H9 (cell line): ENCODE measurements at regions not wholly inside any gene's neighbourhood (a gene's known extent, or its start where the extent isn't known, plus 50 kb on each side); places are given as distances from the start of the nearest gene placed in this dataset.

ENCODE experiments used
- DNase-seq: peaks from one replicate; pipeline ENCODE4 v3.0.0-alpha.2; 2017
- H2AFZ ChIP-seq: one replicate; pipeline ENCODE4 v1.6.1; 2013; ENCODE audit warnings: mild to moderate bottlenecking, low read length, control low read depth, moderate library complexity
- H2AK5ac ChIP-seq: 2 replicates; pipeline ENCODE4 v1.6.1; 2013; ENCODE audit warnings: low read length, control low read depth, mixed read lengths; ENCODE audit not compliant: insufficient read length
- H2BK120ac ChIP-seq: one replicate; pipeline ENCODE4 v1.6.1; 2013; ENCODE audit warnings: low read depth, mild to moderate bottlenecking, low read length, control low read depth, inconsistent platforms; ENCODE audit not compliant: poor library complexity, severe bottlenecking
- H2BK12ac ChIP-seq: 2 replicates; pipeline ENCODE4 v1.6.1; 2013; ENCODE audit warnings: low read length, control low read depth, mixed read lengths, low read depth; ENCODE audit not compliant: insufficient read length
- H2BK15ac ChIP-seq: 2 replicates; pipeline ENCODE4 v1.6.1; 2013; ENCODE audit warnings: low read depth, low read length, control low read depth
- H2BK20ac ChIP-seq: one replicate; pipeline ENCODE4 v1.6.1; 2013; ENCODE audit warnings: low read depth, mild to moderate bottlenecking, low read length, control low read depth, inconsistent platforms; ENCODE audit not compliant: poor library complexity, severe bottlenecking
- H2BK5ac ChIP-seq: 2 replicates; pipeline ENCODE4 v1.6.1; 2013; ENCODE audit warnings: low read length, control low read depth, mixed read lengths; ENCODE audit not compliant: insufficient read length
- H3K14ac ChIP-seq: 2 replicates; pipeline ENCODE4 v1.6.1; 2013; ENCODE audit warnings: low read length, control low read depth; ENCODE audit not compliant: insufficient read depth
- H3K18ac ChIP-seq: 2 replicates; pipeline ENCODE4 v1.6.1; 2013; ENCODE audit warnings: low read depth, mild to moderate bottlenecking, mixed read lengths, low read length, control low read depth; ENCODE audit not compliant: insufficient read length
- H3K23ac ChIP-seq: 2 replicates; pipeline ENCODE4 v1.6.1; 2013; ENCODE audit warnings: low read length, control low read depth, mixed read lengths, low read depth; ENCODE audit not compliant: insufficient read length
- H3K23me2 ChIP-seq: 2 replicates; pipeline ENCODE4 v1.6.1; 2013; ENCODE audit warnings: low read depth, mild to moderate bottlenecking, mixed read lengths, low read length, control low read depth; ENCODE audit not compliant: insufficient read length, poor library complexity, severe bottlenecking
- H3K27ac ChIP-seq: 2 replicates; pipeline ENCODE4 v1.5.1; 2013; ENCODE audit warnings: low read length, control low read depth, mixed read lengths, low read depth; ENCODE audit not compliant: insufficient read length
- H3K27me3 ChIP-seq: 2 replicates; pipeline ENCODE4 v1.6.1; 2013; ENCODE audit warnings: low read length, control low read depth, inconsistent platforms; ENCODE audit not compliant: insufficient read depth
- H3K4ac ChIP-seq: 2 replicates; pipeline ENCODE4 v1.6.1; 2013; ENCODE audit warnings: low read depth, mild to moderate bottlenecking, control low read depth, inconsistent platforms, low read length, moderate library complexity
- H3K4me1 ChIP-seq: 2 replicates; pipeline ENCODE4 v1.6.1; 2013; ENCODE audit warnings: low read length, control low read depth, inconsistent platforms; ENCODE audit not compliant: insufficient read depth
- H3K4me2 ChIP-seq: 2 replicates; pipeline ENCODE4 v1.6.1; 2013; ENCODE audit warnings: low read length, control low read depth, mixed read lengths; ENCODE audit not compliant: insufficient read length, insufficient read depth
- H3K56ac ChIP-seq: 2 replicates; pipeline ENCODE4 v1.6.1; 2013; ENCODE audit warnings: low read depth, mild to moderate bottlenecking, mixed read lengths, low read length, control low read depth; ENCODE audit not compliant: insufficient read length
- H3K79me1 ChIP-seq: 2 replicates; pipeline ENCODE4 v1.6.1; 2013; ENCODE audit warnings: low read depth, mild to moderate bottlenecking, moderate library complexity, low read length, control low read depth, inconsistent platforms; ENCODE audit not compliant: insufficient read depth, poor library complexity, severe bottlenecking
- H3K79me2 ChIP-seq: 2 replicates; pipeline ENCODE4 v1.6.1; 2013; ENCODE audit warnings: low read length, control low read depth, inconsistent platforms; ENCODE audit not compliant: insufficient read depth
- H3K9ac ChIP-seq: 2 replicates; pipeline ENCODE4 v1.6.1; 2013; ENCODE audit warnings: low read length, control low read depth, mixed read lengths; ENCODE audit not compliant: insufficient read length; ENCODE audit errors: extremely low read depth
- H3K9me3 ChIP-seq: one replicate; pipeline ENCODE4 v1.6.1; 2013; ENCODE audit warnings: low read depth, low read length, inconsistent platforms; ENCODE audit not compliant: control insufficient read depth
- H3T11ph ChIP-seq: one replicate; pipeline ENCODE4 v1.6.1; 2013; ENCODE audit warnings: mild to moderate bottlenecking, low read length, control low read depth, inconsistent platforms
- H4K20me1 ChIP-seq: one replicate; pipeline ENCODE4 v1.6.1; 2013; ENCODE audit not compliant: control insufficient read depth, insufficient read length, insufficient read depth
- H4K5ac ChIP-seq: 2 replicates; pipeline ENCODE4 v1.6.1; 2013; ENCODE audit warnings: low read depth, mild to moderate bottlenecking, mixed read lengths, low read length, control low read depth; ENCODE audit not compliant: insufficient read length
- H4K8ac ChIP-seq: replicated peaks from 2 replicates; pipeline ENCODE4 v1.6.1; 2013; ENCODE audit warnings: low read length, control low read depth, mixed read lengths, low read depth; ENCODE audit not compliant: insufficient read length
- H4K91ac ChIP-seq: 2 replicates; pipeline ENCODE4 v1.6.1; 2013; ENCODE audit warnings: low read depth, mild to moderate bottlenecking, moderate library complexity, mixed read lengths, low read length, control low read depth; ENCODE audit not compliant: insufficient read length
- H3K27ac Mint-ChIP-seq, 3 experiments: 2 replicates in 2 of 3; 3 replicates in 1 of 3; pipeline ENCODE4 v1.8.0; 2020 to 2021; ENCODE audit warnings: mixed read lengths in 3 of 3, mild to moderate bottlenecking in 1 of 3, moderate library complexity in 1 of 3
- H3K27me3 Mint-ChIP-seq: 2 replicates; pipeline ENCODE4 v1.8.0; 2021; ENCODE audit warnings: low read depth, mild to moderate bottlenecking, moderate library complexity, mixed read lengths
- H3K36me3 Mint-ChIP-seq, 3 experiments: 2 replicates in 2 of 3; 3 replicates in 1 of 3; pipeline ENCODE4 v1.8.0; 2020 to 2021; ENCODE audit warnings: low read depth in 3 of 3, mixed read lengths in 3 of 3; ENCODE audit not compliant: insufficient read depth in 1 of 3
- H3K4me1 Mint-ChIP-seq, 2 experiments: 2 replicates each; pipeline ENCODE4 v1.8.0; 2020; ENCODE audit warnings: mixed read lengths in 2 of 2
- H3K4me3 Mint-ChIP-seq, 2 experiments: 2 replicates in 1 of 2; 3 replicates in 1 of 2; pipeline ENCODE4 v1.8.0; 2020 to 2021; ENCODE audit warnings: mild to moderate bottlenecking in 2 of 2, mixed read lengths in 2 of 2, moderate library complexity in 1 of 2
- H3K9me3 Mint-ChIP-seq, 2 experiments: 2 replicates in 1 of 2; 3 replicates in 1 of 2; pipeline ENCODE4 v1.8.0; 2020; ENCODE audit warnings: mild to moderate bottlenecking in 2 of 2, mixed read lengths in 2 of 2, moderate library complexity in 1 of 2
- CTCF ChIP-seq: fragments of 200-600 bp; sonication (generic); conservative IDR thresholded peaks from 3 replicates; pipeline ENCODE4 v1.8.0; 2021; ENCODE audit warnings: antibody characterized with exemption, mild to moderate bottlenecking
- WGBS: extraction: QIAGEN DNeasy Blood & Tissue Kit; methylation state at CpG from one replicate; pipeline ENCODE4 v1.1.7; 2013; ENCODE audit warnings: missing lambda C conversion rate, low lambda C conversion rate, mixed read lengths; ENCODE audit not compliant: insufficient read length; ENCODE audit errors: extremely low coverage; 5-methylcytosine and 5-hydroxymethylcytosine counted together

GRCh38 chr13:73901324-73902068 lies 232.7 kb downstream of the KLF12 start:
- no peaks in the 10 kb centered on the region for H3K9me3 ChIP-seq
- no peak overlapping the region for H4K91ac ChIP-seq
- H2BK12ac ChIP-seq, result no peak overlapping the region
- no peaks in the 10 kb centered on the region for H3K79me1 ChIP-seq
- Mint-ChIP-seq H3K4me1 (peaks cover 3 to 5% of the 10 kb centered on the region in 2 experiments; a peak in 1 of 4 replicates), H3K27ac (no peak overlapping the region), H3K9me3 (no peaks in the 10 kb centered on the region), H3K27me3 (peaks cover 22% of the 10 kb centered on the region), H3K4me3 (no peak overlapping the region), H3K36me3 (no peaks in the 10 kb centered on the region)
- DNase-seq, result no peak
- no peak overlapping the region for H2BK5ac ChIP-seq
- no CpG with 5 or more reads among the region's 1 CpG for WGBS
- H3K4me2 ChIP-seq, result no peak overlapping the region
- H2AK5ac ChIP-seq, result no peak overlapping the region
- no peak overlapping the region for H4K5ac ChIP-seq
- H2BK15ac ChIP-seq, result no peak overlapping the region
- H3K4me1 ChIP-seq, result no peaks in the 10 kb centered on the region
- H3K27me3 ChIP-seq, result peaks cover 2% of the 10 kb centered on the region; the same call in 1 of the 2 replicates
- H2AFZ ChIP-seq, result no peak overlapping the region
- H3K18ac ChIP-seq, result no peak overlapping the region
- H3K23ac ChIP-seq, result no peak overlapping the region
- TF ChIP-seq CTCF, result no peak
- no peak overlapping the region for H4K8ac ChIP-seq
- no peak overlapping the region for H3K4ac ChIP-seq
- H4K20me1 ChIP-seq, result no peaks in the 10 kb centered on the region
- H3T11ph ChIP-seq, result no peak overlapping the region
- H3K14ac ChIP-seq, result no peak overlapping the region
- H3K27ac ChIP-seq, result no peak overlapping the region
- no peak overlapping the region for H3K9ac ChIP-seq
- no peak overlapping the region for H3K56ac ChIP-seq
- H2BK20ac ChIP-seq, result no peak overlapping the region
- H3K79me2 ChIP-seq, result no peaks in the 10 kb centered on the region
- no peaks in the 10 kb centered on the region for H3K23me2 ChIP-seq
- no peak overlapping the region for H2BK120ac ChIP-seq
